Endothelial cell of umbilical vein (primary cell): ENCODE measurements at regions not wholly inside any gene's neighbourhood (a gene's known extent, or its start where the extent isn't known, plus 50 kb on each side); places are given as distances from the start of the nearest gene placed in this dataset.

Experiments used
- BruUV-seq: library from RNA; stranded (reverse); fragments of 400-500 nt; replicated peaks from 2 replicates; lab custom pipeline; 2021; lab: Mats Ljungman, UMichigan
- CTCF ChIA-PET: fragments of 300-600, 350-600 bp; sonication (Branson Sonifier 250); formaldehyde crosslinking; loops from one replicate; lab custom pipeline; 2021; ENCODE audit warnings: antibody characterized with exemption, inconsistent platforms; lab: Charles Lee
- POLR2A ChIA-PET: fragments of 300-600, 350-600 bp; sonication (Branson Sonifier 250); formaldehyde crosslinking; loops from one replicate; lab custom pipeline; 2021; ENCODE audit warnings: antibody characterized with exemption, inconsistent platforms; lab: Charles Lee
- DNase-seq: peaks from one replicate; pipeline ENCODE4 v3.0.0-alpha.2; 2011; ENCODE audit warnings: low read depth, low spot score
- FAIRE-seq: peaks from 2 replicates; lab custom pipeline; 2011; peaks lifted over from hg19 to GRCh38; lab: Jason Lieb, UNC
- H2AFZ ChIP-seq: 2 replicates; pipeline ENCODE4 v1.6.0; 2012; ENCODE audit warnings: low read depth, low read length, control low read depth, inconsistent platforms
- H3K27ac ChIP-seq: 2 replicates; pipeline ENCODE4 v1.5.1; 2011; ENCODE audit warnings: low read depth, mild to moderate bottlenecking, control low read depth, low read length, moderate library complexity; ENCODE audit not compliant: insufficient read depth
- H3K27me3 ChIP-seq, 2 experiments: 2 replicates each; pipeline versions ENCODE4 v1.6.0 to v1.6.1; 2011; ENCODE audit warnings: low read length in 2 of 2, mixed read lengths in 1 of 2; ENCODE audit not compliant: control insufficient read depth in 2 of 2, insufficient read depth in 2 of 2
- H3K36me3 ChIP-seq, 2 experiments: 2 replicates in 1 of 2; 3 replicates in 1 of 2; pipeline ENCODE4 v1.5.1; 2011; ENCODE audit warnings: low read length in 2 of 2, mild to moderate bottlenecking in 1 of 2, moderate library complexity in 1 of 2; ENCODE audit not compliant: control insufficient read depth in 2 of 2, insufficient read depth in 2 of 2; ENCODE audit errors: extremely low read depth in 1 of 2
- H3K4me1 ChIP-seq: 3 replicates; pipeline ENCODE4 v1.5.1; 2011; ENCODE audit warnings: mild to moderate bottlenecking, low read length; ENCODE audit not compliant: control insufficient read depth, insufficient read depth; ENCODE audit errors: extremely low read depth
- H3K4me2 ChIP-seq: 2 replicates; pipeline ENCODE4 v1.6.1; 2011; ENCODE audit warnings: low read length, control low read depth, mixed read lengths; ENCODE audit not compliant: insufficient read depth
- H3K4me3 ChIP-seq, 3 experiments: fragments of 200-600 bp in 1 of 3; sonication (generic), shearing (Covaris generic) in 1 of 3; replicated peaks in 1 of 3; 2 replicates each; pipeline ENCODE4 v1.5.1; 2011 to 2016; ENCODE audit warnings: control low read depth in 3 of 3, low read length in 3 of 3, mild to moderate bottlenecking in 2 of 3, inconsistent platforms in 1 of 3, low read depth in 1 of 3, moderate library complexity in 1 of 3; ENCODE audit not compliant: insufficient read depth in 1 of 3
- H3K79me2 ChIP-seq: 2 replicates; pipeline ENCODE4 v1.6.0; 2012; ENCODE audit warnings: low read length, inconsistent platforms; ENCODE audit not compliant: control insufficient read depth, insufficient read depth
- H3K9ac ChIP-seq: replicated peaks from 2 replicates; pipeline ENCODE3; 2011; ENCODE audit warnings: low read length, control low read depth; ENCODE audit not compliant: insufficient read depth; ENCODE audit errors: extremely low read depth
- H3K9me1 ChIP-seq: replicated peaks from 3 replicates; pipeline ENCODE4 v1.6.0; 2011; ENCODE audit warnings: mild to moderate bottlenecking, low read length; ENCODE audit not compliant: control insufficient read depth, insufficient read depth; ENCODE audit errors: extremely low read depth
- H3K9me3 ChIP-seq: replicated peaks from 2 replicates; pipeline ENCODE4 v1.5.1; 2012; ENCODE audit warnings: low read length, inconsistent platforms; ENCODE audit not compliant: control insufficient read depth, insufficient read depth
- H4K20me1 ChIP-seq: replicated peaks from 2 replicates; pipeline ENCODE3; 2011; ENCODE audit warnings: mild to moderate bottlenecking, low read length; ENCODE audit not compliant: control insufficient read depth, insufficient read depth; ENCODE audit errors: extremely low read depth
- EZH2 ChIP-seq: IDR thresholded peaks from 2 replicates; pipeline ENCODE4 v1.6.1; 2012; ENCODE audit warnings: borderline replicate concordance, low read depth, mild to moderate bottlenecking, moderate library complexity, low read length, inconsistent platforms; ENCODE audit not compliant: severe bottlenecking
- FOS ChIP-seq: IDR thresholded peaks from 2 replicates; pipeline ENCODE4 v1.6.1; 2011; ENCODE audit warnings: mild to moderate bottlenecking, low read length, moderate library complexity, borderline replicate concordance; ENCODE audit not compliant: insufficient read depth
- GATA2 ChIP-seq: IDR thresholded peaks from 2 replicates; pipeline ENCODE4 v1.7.0; 2011; ENCODE audit warnings: low read depth, mild to moderate bottlenecking, moderate library complexity, mixed read lengths, low read length; ENCODE audit not compliant: insufficient read length, insufficient read depth
- JUN ChIP-seq: IDR thresholded peaks from 2 replicates; pipeline ENCODE4 v1.6.1; 2011; ENCODE audit warnings: borderline replicate concordance, low read depth; ENCODE audit not compliant: insufficient read length, insufficient read depth
- MYC ChIP-seq: IDR thresholded peaks from one replicate; pipeline ENCODE4 v1.6.1; 2011; ENCODE audit warnings: mild to moderate bottlenecking, low read depth, low read length
- POLR2A ChIP-seq: IDR thresholded peaks from 2 replicates; pipeline ENCODE4 v1.6.1; 2012; ENCODE audit warnings: low read depth, mild to moderate bottlenecking, control low read depth, low read length
- POLR2AphosphoS5 ChIP-seq: IDR thresholded peaks from 2 replicates; pipeline ENCODE4 v1.6.1; 2012; ENCODE audit warnings: low read depth, mild to moderate bottlenecking, control low read depth, low read length, moderate library complexity; ENCODE audit not compliant: insufficient read depth
- dilution Hi-C: fragments of 300-500 bp; cut with MboI; formaldehyde crosslinking; loops from one replicate; pipeline ENCODE4 v1.15.0; 2019; ENCODE audit warnings: low sequenced_read_pairs; ENCODE audit not compliant: extremely low pct_ligation_motif_present
- intact Hi-C: fragments of 100-400 bp; cut with micrococcal nuclease; formaldehyde crosslinking; loops from one replicate; pipeline ENCODE4 v1.10.0; 2022
- TF ChIP-seq, protein P1 (sequence below), 2 donors: IDR thresholded peaks; 1 replicate in 1 of 2; 2 replicates in 1 of 2; pipeline ENCODE4 v1.5.1; 2011; ENCODE audit warnings: low read length in 2 of 2, mild to moderate bottlenecking in 2 of 2, moderate library complexity in 2 of 2, control low read depth in 1 of 2, inconsistent platforms in 1 of 2, low read depth in 1 of 2; ENCODE audit not compliant: insufficient read depth in 1 of 2; ENCODE audit errors: extremely low read depth in 1 of 2
- TF ChIP-seq, protein P2 (sequence below): IDR thresholded peaks from 2 replicates; pipeline ENCODE4 v1.6.1; 2011; ENCODE audit not compliant: insufficient read depth, insufficient read length

DNA sequence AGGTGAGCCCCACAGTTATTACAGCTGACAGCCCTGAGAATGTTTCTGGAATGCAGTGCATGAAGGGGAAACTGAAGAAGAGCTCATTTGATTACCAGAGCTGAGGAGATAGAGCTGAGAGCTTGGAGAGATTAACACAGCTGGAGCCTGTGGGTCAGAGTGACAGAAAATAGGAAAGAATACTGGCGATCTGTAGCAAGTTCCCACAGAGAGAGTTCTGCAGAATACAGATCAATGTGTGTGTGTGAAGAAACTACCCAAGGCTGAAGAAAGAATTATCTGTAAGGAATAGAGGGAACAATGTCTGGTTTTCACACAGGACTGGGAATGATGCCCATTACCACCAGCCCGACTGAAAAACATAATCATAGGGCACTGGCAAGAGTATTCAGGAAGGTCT is 103.6 kb upstream of the SNX7 start:
- Histone ChIP-seq H3K9ac (no peak overlapping the region), H3K27me3 (peaks cover 5 to 19% of the 10 kb centered on the region in 2 experiments), H3K36me3 (no peaks in the 10 kb centered on the region), H2AFZ (no peak overlapping the region), H3K4me3 (no peak overlapping the region), H3K27ac (no peak overlapping the region), H3K9me1 (no peaks in the 10 kb centered on the region), H3K9me3 (no peaks in the 10 kb centered on the region), H3K4me1 (no peaks in the 10 kb centered on the region), H4K20me1 (no peaks in the 10 kb centered on the region), H3K4me2 (no peak overlapping the region), H3K79me2 (no peaks in the 10 kb centered on the region)
- no peak for FAIRE-seq
- intact Hi-C loops: no loop called here
- ChIA-PET CTCF (no interaction called here), POLR2A (no interaction called here)
- no peak for DNase-seq
- dilution Hi-C loops: no loop called here
- BruUV-seq: no TSS peak
- TF ChIP-seq GATA2 (no peak), EZH2 (no peak), JUN (no peak), POLR2A (no peak), POLR2AphosphoS5 (no peak), FOS (no peak), MYC (no peak)
- TF ChIP-seq, protein P1, sequence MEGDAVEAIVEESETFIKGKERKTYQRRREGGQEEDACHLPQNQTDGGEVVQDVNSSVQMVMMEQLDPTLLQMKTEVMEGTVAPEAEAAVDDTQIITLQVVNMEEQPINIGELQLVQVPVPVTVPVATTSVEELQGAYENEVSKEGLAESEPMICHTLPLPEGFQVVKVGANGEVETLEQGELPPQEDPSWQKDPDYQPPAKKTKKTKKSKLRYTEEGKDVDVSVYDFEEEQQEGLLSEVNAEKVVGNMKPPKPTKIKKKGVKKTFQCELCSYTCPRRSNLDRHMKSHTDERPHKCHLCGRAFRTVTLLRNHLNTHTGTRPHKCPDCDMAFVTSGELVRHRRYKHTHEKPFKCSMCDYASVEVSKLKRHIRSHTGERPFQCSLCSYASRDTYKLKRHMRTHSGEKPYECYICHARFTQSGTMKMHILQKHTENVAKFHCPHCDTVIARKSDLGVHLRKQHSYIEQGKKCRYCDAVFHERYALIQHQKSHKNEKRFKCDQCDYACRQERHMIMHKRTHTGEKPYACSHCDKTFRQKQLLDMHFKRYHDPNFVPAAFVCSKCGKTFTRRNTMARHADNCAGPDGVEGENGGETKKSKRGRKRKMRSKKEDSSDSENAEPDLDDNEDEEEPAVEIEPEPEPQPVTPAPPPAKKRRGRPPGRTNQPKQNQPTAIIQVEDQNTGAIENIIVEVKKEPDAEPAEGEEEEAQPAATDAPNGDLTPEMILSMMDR (IDR thresholded peaks at IDR 0.05; ENCODE audit: extremely low read depth in 1 of 2, insufficient read depth in 1 of 2, low read depth in 1 of 2, low read length in 2 of 2): no peak
- TF ChIP-seq, protein P2, sequence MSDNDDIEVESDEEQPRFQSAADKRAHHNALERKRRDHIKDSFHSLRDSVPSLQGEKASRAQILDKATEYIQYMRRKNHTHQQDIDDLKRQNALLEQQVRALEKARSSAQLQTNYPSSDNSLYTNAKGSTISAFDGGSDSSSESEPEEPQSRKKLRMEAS: no peak
